ENCODE measurements at regions not wholly inside any gene's neighbourhood (a gene's known extent, or its start where the extent isn't known, plus 50 kb on each side); places are given as distances from the start of the nearest gene placed in this dataset.

DNA sequence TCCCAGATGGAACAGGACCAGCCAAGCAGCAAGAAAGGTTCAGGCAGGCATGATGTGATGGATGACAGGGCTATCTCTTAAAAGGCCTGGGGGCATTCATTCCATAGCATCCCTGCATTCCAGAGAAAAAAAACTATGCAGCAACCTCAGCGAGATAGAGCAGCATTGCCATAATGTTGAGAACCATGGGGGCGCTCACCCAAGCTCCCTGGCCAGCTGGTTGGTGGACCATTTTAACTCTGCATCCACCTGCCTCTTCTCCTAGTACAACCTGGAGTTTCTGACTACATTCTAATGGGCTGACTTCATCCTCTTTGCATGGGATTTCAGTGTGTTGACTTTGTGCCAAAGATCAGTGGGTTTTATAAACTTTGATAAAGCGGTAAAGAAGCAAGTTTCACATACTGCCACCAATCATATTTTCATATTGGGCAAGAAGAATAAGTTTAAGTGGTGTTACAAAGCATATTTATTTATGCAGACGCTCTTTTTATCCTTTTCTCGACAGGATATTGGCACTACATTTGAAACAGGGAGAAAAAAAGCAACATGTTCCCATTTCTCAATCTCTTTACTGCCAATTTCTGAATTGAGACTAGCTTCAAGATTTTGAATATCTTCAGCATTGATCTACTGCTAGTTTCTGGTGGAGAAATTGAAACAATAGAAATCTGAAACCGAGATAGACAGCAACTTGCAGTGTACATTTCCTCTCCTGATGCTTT lies 378.3 kb upstream of the WWC1 start:
- H3K4me2 ChIP-seq (replicated peaks; ENCODE audit: low read depth, low read length, poor library complexity, severe bottlenecking): no peak overlapping the region
- Mint-ChIP-seq H3K27ac (no peak overlapping the region), H3K27me3 (no peaks in the 10 kb centered on the region), H3K4me1 (no peaks in the 10 kb centered on the region), H3K9me3 (ENCODE audit: insufficient read depth) (no peaks in the 10 kb centered on the region), H3K4me3 (no peak overlapping the region)
- ChIA-PET CTCF (no interaction called here), POLR2A (no interaction called here)
- no peak for DNase-seq
- no peaks in the 10 kb centered on the region for H3K36me3 ChIP-seq (replicated peaks in 1 of 2; ENCODE audit: control extremely low read depth in 1 of 2, control insufficient read depth in 1 of 2, extremely low read depth in 1 of 2, insufficient read depth in 2 of 2, low read length in 1 of 2)
- H3K9ac ChIP-seq (ENCODE audit: low read length): no peak overlapping the region
- no peaks in the 10 kb centered on the region for H3K79me2 ChIP-seq (ENCODE audit: control insufficient read depth, insufficient read depth, low read length)
- no peak for TF ChIP-seq EZH2 (IDR thresholded peaks at IDR 0.05; ENCODE audit: borderline replicate concordance, insufficient read depth, low read depth, low read length, poor library complexity, severe bottlenecking)
- TF ChIP-seq, protein P1, sequence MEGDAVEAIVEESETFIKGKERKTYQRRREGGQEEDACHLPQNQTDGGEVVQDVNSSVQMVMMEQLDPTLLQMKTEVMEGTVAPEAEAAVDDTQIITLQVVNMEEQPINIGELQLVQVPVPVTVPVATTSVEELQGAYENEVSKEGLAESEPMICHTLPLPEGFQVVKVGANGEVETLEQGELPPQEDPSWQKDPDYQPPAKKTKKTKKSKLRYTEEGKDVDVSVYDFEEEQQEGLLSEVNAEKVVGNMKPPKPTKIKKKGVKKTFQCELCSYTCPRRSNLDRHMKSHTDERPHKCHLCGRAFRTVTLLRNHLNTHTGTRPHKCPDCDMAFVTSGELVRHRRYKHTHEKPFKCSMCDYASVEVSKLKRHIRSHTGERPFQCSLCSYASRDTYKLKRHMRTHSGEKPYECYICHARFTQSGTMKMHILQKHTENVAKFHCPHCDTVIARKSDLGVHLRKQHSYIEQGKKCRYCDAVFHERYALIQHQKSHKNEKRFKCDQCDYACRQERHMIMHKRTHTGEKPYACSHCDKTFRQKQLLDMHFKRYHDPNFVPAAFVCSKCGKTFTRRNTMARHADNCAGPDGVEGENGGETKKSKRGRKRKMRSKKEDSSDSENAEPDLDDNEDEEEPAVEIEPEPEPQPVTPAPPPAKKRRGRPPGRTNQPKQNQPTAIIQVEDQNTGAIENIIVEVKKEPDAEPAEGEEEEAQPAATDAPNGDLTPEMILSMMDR (IDR thresholded peaks at IDR 0.05): no peak
- H3K4me3 ChIP-seq (ENCODE audit: control extremely low read depth in 1 of 5, extremely low read depth in 1 of 5, insufficient read depth in 1 of 5, low read depth in 2 of 5, low read length in 4 of 5): no peak overlapping the region
- no peaks in the 10 kb centered on the region for H4K20me1 ChIP-seq (ENCODE audit: control insufficient read depth, insufficient read depth, low read length, poor library complexity, severe bottlenecking)
- H3K27me3 ChIP-seq (replicated peaks in 1 of 4; ENCODE audit: control extremely low read depth in 1 of 4, control insufficient read depth in 3 of 4, insufficient read depth in 4 of 4, low read length in 3 of 4): no peaks in the 10 kb centered on the region
- no peaks in the 10 kb centered on the region for H3K4me1 ChIP-seq (ENCODE audit: control insufficient read depth in 2 of 2, insufficient read depth in 2 of 2, low read length in 2 of 2)
- no peak overlapping the region for H2AFZ ChIP-seq (ENCODE audit: insufficient read depth, low read depth, low read length, poor library complexity, severe bottlenecking)
- peaks cover 0 to 6% (median 0%) of the 10 kb centered on the region in 3 donors for H3K9me3 ChIP-seq (ENCODE audit: control extremely low read depth in 1 of 3, control insufficient read depth in 2 of 3, insufficient read depth in 1 of 3, low read length in 2 of 3)
- WGBS (ENCODE audit: insufficient coverage): 80% methylated on average over 2 of the region's 6 CpGs
- no peak for ATAC-seq (ENCODE audit: low read depth)
- no peak overlapping the region for H3K27ac ChIP-seq (ENCODE audit: low read length in 2 of 2)
- intact Hi-C loops (cut with micrococcal nuclease): no loop called here

GRCh38 chr5:167915237-167915636 lies 376.2 kb upstream of the WWC1 start:
- H3K9ac ChIP-seq (ENCODE audit: low read length): no peak overlapping the region
- H3K27ac ChIP-seq (ENCODE audit: low read length in 2 of 2): no peak overlapping the region
- no peaks in the 10 kb centered on the region for H3K4me1 Mint-ChIP-seq
- no peak for TF ChIP-seq EZH2 (IDR thresholded peaks at IDR 0.05; ENCODE audit: borderline replicate concordance, insufficient read depth, low read depth, low read length, poor library complexity, severe bottlenecking)
- TF ChIP-seq, protein P1 (IDR thresholded peaks at IDR 0.05): no peak
- no peak overlapping the region for H3K4me2 ChIP-seq (replicated peaks; ENCODE audit: low read depth, low read length, poor library complexity, severe bottlenecking)
- H3K4me3 ChIP-seq (ENCODE audit: control extremely low read depth in 1 of 5, extremely low read depth in 1 of 5, insufficient read depth in 1 of 5, low read depth in 2 of 5, low read length in 4 of 5): no peak overlapping the region
- ATAC-seq (ENCODE audit: low read depth): no peak
- H3K79me2 ChIP-seq (ENCODE audit: control insufficient read depth, insufficient read depth, low read length): no peaks in the 10 kb centered on the region
- no peaks in the 10 kb centered on the region for H3K9me3 Mint-ChIP-seq (ENCODE audit: insufficient read depth)
- intact Hi-C loops (cut with micrococcal nuclease): no loop called here
- no peaks in the 10 kb centered on the region for H3K36me3 ChIP-seq (replicated peaks in 1 of 2; ENCODE audit: control extremely low read depth in 1 of 2, control insufficient read depth in 1 of 2, extremely low read depth in 1 of 2, insufficient read depth in 2 of 2, low read length in 1 of 2)
- POLR2A ChIA-PET: no interaction called here
- CTCF ChIA-PET: no interaction called here
- no peak for DNase-seq
- H2AFZ ChIP-seq (ENCODE audit: insufficient read depth, low read depth, low read length, poor library complexity, severe bottlenecking): no peak overlapping the region
- H3K4me3 Mint-ChIP-seq: no peak overlapping the region
- H3K27me3 ChIP-seq (replicated peaks in 1 of 4; ENCODE audit: control extremely low read depth in 1 of 4, control insufficient read depth in 3 of 4, insufficient read depth in 4 of 4, low read length in 3 of 4): no peaks in the 10 kb centered on the region
- no peaks in the 10 kb centered on the region for H4K20me1 ChIP-seq (ENCODE audit: control insufficient read depth, insufficient read depth, low read length, poor library complexity, severe bottlenecking)
- H3K27me3 Mint-ChIP-seq: no peaks in the 10 kb centered on the region
- no CpG with 5 or more reads among the region's 4 CpGs for WGBS (ENCODE audit: insufficient coverage)
- peaks cover 0 to 9% (median 0%) of the 10 kb centered on the region in 3 donors for H3K9me3 ChIP-seq (ENCODE audit: control extremely low read depth in 1 of 3, control insufficient read depth in 2 of 3, insufficient read depth in 1 of 3, low read length in 2 of 3)
- no peak overlapping the region for H3K27ac Mint-ChIP-seq
- H3K4me1 ChIP-seq (ENCODE audit: control insufficient read depth in 2 of 2, insufficient read depth in 2 of 2, low read length in 2 of 2): no peaks in the 10 kb centered on the region
